NCI-H446 treated with DMSO at 0.1 percent for 48 hours (cell line): ENCODE measurements at regions not wholly inside any gene's neighbourhood (a gene's known extent, or its start where the extent isn't known, plus 50 kb on each side); places are given as distances from the start of the nearest gene placed in this dataset.
A peak's percentile ranks its signal among the peaks of the same experiment; 100 is the strongest.

Source experiments
- DNase-seq: peaks from one replicate; lab custom pipeline; 2025; lab: John Stamatoyannopoulos, UW

DNA sequence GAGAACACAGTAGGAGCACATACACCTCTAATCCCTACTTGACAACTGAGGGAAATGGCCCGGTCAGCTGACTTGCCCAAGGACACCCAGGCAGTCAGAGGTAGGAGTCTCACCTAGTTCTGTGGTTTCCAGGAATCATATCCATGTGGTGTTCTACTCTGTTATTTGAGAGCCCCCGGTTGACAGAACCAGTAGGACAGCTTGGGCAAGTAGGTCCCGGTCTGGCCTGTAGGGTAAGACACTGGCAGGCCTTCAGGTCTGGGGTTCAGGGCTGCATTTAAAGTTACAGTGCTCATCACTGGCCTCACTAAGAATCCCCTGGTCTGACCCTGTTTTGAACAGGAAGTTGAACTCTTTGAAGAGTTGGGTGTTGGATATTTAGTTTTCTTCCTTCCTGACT is 476.1 kb downstream of the SHQ1 start:
- DNase-seq, result no peak

DNA sequence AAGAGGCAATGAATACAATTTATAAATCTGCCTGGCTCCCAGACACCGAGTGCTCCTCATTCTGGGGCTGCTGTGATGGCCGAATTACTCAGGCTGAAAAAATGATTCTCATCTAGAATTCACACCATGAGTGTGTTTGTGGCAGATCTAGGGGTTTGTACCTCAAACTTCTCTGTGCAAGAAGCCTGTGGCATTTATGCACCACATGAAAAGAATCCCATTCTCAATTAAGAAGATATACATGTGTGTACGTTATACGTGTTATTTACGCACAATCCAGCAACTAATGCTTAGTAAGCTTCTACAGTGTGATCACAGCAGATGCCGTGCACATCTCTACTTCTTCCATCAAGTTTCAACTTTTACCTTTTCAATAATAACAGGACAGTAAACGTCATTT is 476.8 kb downstream of the SHQ1 start:
- no peak for DNase-seq

DNA sequence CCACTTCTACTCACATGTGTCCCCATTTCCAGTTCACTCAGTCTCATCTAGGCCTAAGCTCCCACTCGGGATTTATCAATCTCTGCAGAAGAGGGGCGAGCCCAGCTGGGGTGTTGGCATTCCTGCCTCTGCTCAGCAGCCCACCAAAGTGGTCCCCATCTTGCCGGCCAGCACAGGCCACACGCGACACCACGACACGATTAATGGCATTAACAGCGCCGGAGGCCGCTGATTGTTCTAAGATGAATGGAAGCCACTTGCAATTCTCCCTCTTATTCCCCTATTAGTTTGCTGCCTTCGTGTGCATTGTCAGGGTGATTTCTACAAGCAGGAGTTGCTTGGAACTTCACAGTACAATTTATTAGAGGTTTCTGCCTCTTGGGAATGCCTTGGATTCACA is 477.3 kb downstream of the SHQ1 start:
- DNase-seq, result no peak

DNA sequence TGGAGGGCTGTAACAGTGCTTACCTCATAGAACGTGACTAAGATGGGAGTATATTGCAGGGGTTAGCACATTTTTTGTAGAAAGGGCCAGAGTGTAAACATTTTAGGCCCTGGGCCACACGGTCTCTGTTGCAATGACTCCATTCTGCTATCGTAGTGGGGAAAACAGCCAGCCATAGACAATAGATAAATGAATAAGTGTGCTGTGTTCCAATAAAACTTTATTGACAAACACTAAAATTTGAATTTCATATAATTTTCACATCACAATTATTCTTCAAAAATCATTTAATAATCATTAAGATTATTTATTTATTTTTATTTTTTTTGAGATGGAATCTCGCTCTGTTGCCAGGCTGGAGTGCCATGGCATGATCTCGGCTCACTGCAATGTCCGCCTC is 478.6 kb downstream of the SHQ1 start:
- DNase-seq, result no peak

DNA sequence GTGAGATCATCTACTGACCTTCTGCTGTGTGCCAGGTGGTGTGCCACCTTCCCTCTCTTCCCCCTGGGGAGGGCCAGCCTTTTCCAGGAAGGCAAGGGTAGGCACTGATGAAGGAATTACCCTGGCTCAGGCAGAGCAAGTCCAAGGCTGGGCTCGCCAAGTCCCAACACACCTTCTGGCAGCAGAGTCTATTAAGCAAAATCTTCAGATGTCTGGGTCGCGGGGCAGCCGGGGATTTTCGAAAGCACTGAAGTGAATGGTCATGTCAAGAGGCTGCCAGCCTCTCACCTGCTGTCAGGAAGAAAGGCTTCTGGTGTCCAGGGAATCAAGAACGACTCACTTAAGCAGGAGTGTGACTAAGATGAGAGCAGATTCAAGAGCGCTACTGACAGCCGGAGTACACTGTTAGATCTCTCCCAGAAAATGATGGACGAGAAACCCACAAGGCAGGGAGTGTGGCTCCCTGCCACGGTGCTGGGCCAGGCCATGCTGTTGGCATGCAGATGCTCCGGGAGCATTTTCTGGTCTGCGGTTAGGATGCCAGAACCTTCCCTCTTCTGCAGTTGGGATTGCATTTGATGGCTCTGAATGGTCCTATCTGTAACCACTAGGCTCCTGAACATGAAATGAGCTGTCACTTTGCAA is 479.8 kb downstream of the SHQ1 start:
- no peak for DNase-seq

DNA sequence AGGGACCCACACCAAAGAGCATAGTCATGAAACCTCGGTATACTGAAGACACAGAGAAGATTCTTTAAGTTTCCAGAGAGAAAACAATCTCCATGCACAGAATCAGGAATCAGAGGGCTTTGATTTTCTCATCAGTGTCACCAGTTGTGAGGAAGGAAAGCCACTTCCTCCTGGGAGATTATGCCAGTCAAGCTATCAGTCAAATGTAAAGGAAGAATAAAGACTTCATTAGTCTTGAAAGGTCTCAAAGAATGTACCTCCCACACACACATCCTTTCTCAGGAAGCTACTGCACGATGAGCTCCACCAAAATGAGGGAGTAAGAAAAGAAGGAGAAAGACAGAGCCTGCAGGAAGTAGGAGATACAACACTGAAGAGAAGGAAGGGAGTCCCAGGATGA is 486.3 kb downstream of the SHQ1 start:
- DNase-seq, result no peak

DNA sequence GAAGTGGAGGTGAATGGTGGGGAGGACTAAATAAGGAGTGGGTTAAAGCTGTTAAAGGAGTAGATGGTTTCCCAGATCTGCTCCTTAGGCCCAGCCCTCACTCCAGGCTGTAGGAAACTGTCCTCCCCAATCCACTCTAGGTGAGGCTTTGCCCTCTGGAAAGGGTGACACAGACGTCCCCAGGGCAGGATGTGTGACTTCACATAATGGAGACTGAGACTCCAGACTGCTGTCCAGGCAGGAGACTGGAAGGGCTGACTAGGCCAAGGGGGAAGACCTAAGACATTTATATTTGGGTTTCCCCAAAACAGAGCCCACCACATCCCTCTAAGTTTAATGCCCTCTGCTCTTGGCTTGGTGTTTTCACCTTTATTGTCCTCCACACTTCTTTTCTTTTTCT is 488.5 kb downstream of the SHQ1 start:
- DNase-seq, result no peak

DNA sequence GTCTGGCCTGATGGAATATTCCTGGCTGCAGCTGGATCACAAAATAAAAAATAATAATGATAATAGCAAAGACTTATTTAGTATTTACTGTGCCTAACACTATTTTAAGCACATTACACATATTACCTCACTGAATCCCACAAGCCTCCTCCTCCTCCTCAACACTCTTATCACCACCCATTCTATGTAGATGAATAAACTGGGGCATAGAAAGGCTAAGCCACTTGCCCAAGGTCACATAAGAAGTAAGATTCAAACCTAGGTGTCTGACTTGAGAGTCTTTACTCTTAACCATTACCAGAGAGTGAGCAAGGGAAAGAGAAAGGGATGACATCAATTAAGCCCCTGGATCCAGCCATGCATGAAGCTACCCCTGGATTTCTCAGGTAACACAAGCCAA is 493.1 kb downstream of the SHQ1 start:
- no peak for DNase-seq

DNA sequence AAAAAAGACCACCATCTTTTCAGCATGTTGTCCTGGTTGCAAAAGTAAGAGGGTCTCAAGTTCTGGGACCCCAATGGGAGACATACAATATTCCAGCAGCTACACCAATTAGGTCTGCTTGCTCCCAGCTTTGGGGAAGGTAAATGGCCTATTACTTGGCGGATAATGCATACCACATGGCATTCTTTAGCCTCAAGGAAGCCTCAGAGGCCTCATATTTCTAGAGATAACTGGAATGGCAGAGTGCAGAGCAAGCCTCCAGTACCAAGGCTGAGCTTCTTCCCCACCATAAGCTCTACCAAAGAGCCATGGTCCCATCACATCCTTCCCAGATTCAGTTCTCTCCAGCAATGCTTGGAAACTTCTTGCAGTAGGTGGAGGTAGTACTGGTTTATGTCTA is 493.8 kb downstream of the SHQ1 start:
- no peak for DNase-seq

DNA sequence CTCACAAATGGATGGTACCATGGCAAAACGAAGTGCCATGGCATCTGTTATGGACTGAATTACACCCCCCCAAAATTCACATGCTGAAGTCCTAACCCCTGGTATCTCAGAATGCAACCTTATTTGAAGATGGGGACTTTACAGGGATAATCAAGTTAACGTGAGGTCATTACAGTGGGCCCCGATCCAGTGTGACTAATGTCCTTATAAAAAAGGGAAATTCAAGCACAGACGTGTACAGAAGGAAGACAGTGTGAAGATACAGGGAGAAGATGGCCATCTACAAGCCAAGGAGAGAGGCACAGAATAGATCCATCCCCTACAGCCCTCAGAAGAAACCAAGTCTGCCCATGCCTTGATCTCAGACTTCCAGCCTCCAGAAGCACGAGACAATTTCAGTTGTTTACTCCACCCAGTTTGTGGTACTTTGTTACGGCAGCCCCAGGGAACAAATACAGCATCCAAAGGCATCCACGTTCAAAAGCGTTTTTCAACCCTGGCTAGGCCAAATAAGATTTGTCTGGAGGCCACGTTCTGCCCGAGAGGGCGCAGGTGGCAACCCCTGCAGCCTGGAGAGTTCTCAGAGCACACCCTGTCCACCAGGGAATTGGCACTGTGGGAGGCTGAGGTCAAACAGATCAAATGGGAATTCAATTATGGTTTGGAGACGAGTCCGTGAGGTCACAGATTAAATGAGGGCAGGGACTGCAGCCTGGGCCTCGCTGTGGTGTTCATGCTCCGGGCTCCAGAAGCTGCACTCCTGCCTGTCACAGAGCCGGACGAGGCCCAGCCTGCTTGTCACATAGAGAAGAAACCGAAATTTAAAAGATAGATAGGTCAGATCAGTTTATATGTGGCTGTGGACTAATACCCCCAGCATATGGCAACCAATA is 494.8 kb downstream of the SHQ1 start:
- no peak for DNase-seq

DNA sequence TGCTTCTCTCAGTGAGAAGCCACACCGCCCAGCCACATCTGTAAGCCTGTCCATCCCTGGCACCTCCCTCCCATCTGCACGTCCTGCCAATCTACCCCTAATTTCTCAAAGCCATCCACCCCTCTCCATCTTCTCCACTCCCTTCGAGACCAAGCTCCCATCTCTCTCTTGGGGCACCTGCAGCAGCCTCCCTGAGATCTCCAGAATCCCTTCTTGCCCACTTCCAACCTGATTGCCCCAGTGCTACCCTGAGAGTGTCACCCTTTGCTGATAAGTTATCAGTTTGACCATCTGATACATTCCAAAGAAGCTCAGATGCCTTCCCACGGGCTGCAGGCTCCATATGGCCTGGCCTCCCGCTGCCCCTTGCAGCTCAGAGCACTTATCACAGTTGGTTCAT is 496.1 kb downstream of the SHQ1 start:
- DNase-seq, result no peak

DNA sequence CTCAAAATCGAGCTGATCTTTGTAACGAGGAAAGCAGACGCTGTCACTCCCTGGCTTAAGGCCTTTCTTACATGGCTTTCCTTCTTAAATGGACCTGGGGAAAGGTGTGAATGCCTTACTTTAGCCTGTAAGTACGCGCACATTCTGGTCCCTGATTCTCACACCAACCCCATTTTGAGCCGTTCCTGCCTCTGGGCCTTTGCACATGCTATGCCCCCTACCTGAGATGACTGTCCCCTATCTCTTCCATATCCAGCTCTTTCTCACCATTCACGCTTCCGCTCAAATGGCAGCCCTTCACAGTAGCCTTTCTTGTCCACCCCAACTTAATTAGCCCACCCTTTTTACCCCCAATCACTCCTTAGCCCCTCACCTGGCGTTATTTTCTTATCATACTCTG is 496.7 kb downstream of the SHQ1 start:
- DNase-seq, result no peak

DNA sequence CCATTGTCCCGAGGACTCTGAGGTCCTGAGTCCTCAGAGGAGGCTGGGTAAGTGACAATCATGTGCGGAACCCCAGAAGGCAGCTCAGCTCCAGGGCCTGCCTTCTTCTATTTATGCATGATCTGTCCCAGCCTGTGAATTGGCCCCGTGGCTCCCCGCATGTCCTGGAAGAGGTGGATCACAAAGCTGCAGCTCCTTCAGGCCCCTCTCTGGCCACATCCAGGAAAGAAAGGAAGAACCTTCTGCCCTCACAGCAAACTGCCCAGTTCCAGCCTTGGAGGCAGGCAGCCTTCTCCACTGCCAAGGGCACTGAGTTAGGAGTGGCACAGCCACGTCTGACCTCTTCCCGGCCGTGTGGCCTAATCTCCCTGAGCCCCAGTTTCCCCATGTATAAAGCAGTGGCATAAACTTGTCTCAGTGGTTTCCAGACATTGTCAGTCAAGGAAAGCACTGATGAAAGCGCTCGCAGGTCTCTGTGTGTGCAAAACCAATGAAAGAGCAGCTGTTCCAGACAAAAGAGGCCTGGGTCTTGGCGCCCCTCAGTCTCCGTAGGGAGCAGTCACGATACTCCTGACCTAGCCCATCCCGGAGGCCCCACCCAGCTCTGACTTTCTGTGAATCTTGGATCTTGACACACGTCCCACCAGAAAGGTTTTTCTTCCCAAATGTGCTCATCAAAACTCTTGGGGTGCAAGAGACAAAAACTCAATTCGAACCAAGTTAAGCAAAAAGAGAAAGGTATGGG is 497.3 kb downstream of the SHQ1 start:
- no peak for DNase-seq

DNA sequence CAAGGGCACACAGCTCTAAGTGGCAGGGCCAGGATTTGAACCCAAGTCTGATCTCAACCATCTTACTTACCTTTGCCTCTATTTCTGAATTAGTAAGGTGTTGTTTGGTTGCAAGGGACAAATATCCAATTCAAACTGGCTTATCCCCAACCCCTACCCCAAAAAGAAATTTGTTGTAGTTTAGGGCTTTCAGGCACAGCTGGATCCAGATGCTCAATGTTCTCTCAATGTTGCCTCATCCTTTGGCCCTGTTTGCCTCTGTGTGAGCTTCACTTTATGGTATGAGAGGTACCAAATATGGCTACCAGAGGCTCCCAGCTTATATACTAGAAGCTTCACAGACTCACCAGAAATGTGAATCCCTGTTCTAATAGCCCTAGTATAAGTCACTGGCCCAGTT is 499.9 kb downstream of the SHQ1 start:
- DNase-seq, result no peak

DNA sequence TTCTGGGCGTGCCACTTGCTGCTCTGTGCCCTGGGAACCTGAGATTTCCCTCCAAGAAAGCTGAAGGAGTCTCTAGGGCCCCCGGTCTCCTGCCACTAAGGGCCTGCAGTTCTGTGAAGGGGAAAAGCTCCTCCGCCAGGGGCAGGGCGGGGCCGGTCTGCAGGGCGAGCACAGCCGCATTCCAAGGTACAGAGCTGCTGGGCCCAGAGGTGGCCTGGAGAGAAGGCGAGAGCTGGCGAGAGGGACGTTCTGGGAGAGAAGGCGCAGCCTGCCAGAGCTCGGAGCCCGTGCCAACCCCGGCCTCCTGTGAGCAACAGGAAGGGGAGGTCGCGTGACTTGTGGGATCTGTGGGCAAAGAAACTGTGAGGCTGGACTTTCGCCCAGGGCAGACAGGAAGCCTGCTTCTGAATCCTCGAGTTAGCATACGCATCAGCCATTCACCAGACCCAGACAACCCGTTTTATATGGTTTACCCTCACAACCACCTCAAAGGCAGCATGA is 500.4 kb downstream of the SHQ1 start:
- DNase-seq, result peak; percentile 23

DNA sequence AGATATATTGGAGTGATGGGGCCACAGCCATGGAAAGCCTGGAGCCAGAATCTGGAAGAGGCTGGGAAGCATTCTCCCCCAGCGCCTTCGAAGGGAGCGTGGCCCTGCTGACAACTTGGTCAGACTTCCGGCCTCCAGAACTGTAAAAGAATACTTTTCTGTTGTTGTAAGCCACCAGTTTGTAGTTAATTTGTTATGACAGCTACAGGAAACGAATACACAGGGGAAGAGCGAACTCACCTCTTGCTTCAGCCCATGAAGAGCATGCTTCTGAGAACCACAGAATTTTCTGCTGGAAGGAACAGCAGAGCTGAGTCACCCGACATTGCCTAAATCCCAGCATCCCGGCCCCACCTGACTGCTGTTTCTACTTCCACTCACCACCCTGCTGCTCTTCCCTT is 501.7 kb downstream of the SHQ1 start:
- no peak for DNase-seq

DNA sequence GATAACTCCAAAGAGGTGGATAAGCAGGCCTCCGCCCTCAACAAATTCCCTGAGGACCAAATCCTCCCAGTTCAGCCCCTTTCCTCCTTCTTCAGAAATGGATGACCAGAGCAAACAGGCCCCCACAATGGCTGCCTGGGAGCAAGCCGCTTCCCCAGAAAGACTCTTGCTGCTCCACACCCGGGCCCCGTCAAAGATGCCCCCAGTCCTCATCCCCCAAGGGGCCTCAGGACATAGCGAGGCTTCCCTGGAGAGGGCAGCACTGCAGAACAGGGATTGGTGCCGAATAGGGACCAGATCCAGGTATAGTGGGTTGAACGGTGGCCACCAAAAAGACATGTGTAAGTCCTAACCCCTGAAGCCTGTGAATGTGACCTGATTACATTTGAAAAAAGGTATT is 502.3 kb downstream of the SHQ1 start:
- no peak for DNase-seq

DNA sequence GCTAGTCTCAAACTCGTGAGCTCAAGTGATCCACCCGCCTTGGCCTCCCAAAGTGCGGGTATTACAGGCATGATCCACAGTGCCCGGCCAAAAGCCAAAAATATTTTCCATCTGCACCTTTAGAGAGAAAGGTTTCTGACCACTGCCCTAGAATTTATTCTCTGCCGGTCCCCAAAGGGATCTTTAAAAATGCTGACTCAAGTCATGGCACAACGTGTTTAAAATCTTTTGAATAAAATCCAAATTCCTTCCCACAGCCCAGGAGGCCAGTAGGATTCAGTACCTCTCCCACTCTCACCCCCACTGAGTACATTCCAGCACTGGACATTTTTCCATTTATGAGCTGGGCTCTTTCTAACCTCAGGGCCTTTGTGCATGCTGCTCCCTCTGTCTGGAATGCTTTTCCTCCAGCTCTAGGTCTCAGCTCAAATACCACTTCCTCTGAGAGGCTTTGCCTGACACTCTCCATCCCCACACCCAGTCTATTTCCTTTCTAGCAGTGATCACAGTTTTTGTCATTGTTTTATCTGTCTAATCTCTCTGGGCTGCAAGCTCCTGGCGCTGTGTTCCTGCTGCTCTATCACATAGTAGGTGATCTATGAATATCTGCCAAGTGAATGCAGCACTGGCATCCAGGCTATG is 502.9 kb downstream of the SHQ1 start:
- no peak for DNase-seq

DNA sequence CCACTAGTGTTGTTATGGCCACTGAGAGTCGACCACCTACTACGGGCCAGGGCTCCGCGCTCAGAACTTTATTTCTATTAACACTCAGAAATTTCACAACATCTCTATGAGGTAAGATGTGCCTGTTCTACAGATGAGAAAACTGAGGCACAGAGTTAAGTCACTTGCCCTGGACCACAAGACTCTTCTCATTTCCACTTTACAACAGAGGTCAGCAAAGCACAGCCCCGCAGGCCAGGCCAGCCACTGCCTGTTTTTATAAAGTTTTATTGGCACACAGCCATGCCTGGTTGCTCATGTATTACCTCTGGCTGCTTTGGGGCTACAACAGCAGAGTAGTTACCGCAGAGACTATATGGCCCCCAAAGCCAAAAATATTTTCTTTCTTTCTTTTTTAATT is 503.6 kb downstream of the SHQ1 start:
- DNase-seq, result no peak

DNA sequence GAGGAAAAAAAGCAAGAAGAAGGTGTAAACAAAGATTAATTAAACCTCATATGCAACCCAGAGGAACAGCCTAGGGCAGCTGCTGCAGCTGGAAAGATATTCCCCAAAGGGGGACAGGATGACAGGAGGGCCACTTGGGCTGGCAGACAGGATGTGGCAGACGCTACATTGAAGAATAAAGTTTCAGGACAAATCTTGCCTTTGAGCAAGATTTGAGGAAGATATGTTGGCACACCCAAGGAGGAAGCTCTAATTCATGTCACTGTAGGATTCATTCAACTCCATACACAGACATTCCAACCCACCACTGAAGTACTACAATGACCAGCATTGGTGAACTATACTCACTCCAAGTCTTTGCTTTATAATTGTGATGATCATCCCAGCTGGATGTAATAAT is 504.0 kb downstream of the SHQ1 start:
- no peak for DNase-seq

DNA sequence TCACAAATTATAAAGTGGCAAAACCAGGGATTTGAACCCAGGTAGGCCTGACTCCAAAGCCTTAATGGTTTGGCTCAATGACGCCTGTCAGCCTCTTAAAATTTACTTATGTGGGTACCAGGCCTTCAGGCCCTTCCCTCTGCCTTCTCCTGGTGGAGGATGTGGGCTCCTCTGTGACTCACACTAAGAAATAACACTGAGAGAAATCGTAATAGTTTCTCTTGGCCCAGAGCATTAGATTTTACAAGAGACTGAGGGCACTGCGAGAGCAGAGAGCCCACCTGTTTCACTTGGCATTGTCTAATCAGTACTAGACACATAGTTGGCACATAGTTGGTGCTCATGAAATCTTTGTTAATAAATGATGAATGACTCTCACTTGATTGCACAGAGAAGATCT is 505.2 kb downstream of the SHQ1 start:
- DNase-seq, result no peak

DNA sequence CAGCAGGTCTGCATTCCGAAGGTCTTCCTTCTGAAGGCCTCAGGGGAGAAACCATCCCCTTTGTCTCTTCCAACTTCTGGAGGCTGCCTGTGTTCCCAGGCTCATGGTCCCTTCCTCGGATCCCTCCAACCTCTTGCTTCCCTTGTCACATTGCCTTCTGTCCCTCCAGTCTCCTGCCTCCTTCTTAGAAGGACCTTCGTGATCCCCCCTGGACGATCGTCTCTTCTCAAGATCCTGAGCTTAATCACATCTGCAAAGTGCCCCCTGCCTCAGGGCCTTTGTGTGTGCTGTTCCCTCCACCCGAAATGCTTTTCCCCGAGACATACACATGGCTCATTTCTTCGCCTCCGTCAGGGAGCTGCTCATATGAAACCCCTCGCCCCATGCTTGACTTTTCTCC is 505.8 kb downstream of the SHQ1 start:
- no peak for DNase-seq
